NCI-H2196 (cell line): ENCODE measurements at regions not wholly inside any gene's neighbourhood (a gene's known extent, or its start where the extent isn't known, plus 50 kb on each side); places are given as distances from the start of the nearest gene placed in this dataset.
"Not testable (repeated sequence)": the region's sequence is repeated elsewhere in the genome, so short reads cannot be mapped to it uniquely, and the experiment has no call there.

Source experiments
- DNase-seq: peaks from one replicate; lab custom pipeline; 2025; ENCODE audit not compliant: unreplicated experiment; lab: John Stamatoyannopoulos, UW

DNA sequence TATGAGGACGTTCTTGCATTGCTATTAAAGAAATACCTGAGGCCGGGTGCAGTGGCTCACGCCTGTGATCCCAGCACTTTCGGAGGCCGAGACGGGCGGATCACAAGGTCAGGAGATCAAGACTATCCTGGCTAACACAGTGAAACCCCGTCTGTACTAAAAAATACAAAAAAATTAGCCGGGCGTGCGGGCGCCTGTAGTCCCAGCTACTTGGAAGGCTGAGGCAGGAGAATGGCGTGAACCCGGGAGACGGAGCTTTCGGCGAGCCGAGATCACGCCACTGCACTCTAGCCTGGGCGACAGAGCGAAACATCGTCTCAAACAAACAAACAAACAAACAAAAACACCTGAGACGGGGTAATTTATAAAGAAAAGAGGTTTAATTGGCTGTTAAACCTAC is 674.0 kb downstream of the BRINP1 start:
- not testable (repeated sequence) for DNase-seq

- DNase-seq, result no peak
Observed at GRCh38 chr9:118701985-118702384, 667.2 kb downstream of the BRINP1 start.

GRCh38 chr9:118711843-118712242 is 657.4 kb downstream of the BRINP1 start:
- no peak for DNase-seq

GRCh38 chr9:118721276-118721675 is 648.0 kb downstream of the BRINP1 start:
- DNase-seq, result no peak

- no peak for DNase-seq
Observed at GRCh38 chr9:118721923-118722322, 647.3 kb downstream of the BRINP1 start.

DNA sequence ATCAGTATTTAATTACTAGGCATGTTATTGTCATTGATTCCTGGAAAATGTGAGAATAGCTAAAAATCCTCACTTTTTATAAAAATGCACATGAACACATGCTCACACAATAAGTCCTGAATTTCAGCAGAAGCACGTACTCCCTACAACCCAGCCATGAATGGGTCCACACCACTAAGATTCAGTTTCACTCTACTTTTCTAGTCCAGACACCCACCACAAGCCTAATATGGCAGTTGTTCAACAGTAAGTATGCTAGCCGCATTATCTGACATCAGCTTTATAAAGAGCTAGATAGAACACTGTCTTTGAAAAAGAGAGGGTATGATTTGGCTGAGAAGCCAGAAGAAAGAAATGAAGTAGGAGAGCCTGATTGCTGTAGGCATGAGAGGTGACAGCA is 639.3 kb downstream of the BRINP1 start:
- no peak for DNase-seq

DNA sequence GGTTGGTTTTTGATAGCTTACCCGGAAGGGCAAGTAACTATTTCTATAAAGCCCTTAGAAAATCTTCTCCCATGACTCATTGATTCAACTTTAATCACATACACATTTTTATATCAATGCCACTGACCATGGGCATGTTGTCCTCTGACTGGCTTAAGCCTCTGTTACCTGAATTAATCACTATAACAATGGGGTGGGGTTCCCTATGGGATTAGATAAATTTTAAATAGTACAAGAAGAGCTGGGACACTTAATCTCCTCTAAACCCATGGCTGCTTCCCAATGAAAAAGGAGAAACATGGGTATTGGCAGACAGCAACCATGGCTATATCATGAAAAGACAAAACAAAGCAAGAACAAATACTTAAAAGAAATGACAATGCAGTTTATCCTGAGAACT is 636.2 kb downstream of the BRINP1 start:
- DNase-seq, result no peak

DNA sequence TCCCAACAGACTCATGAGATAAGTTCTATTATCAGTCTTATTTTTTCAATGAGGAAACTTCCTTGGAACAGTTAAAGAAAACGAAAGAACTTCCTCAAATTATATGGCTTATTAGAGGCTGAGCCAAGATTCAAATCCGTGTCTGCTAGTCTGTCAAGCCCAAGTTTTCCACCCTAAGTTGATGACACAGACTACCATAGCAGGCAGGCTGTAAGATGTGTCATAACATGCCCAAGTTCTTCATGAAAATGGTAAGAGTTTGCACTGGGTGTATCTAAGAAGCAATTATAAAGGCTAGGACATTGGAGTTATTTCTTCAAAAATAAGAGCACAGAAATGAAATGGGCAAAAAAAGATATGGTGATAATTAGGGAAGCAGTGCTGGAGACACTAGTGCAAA is 634.5 kb downstream of the BRINP1 start:
- DNase-seq, result no peak

DNA sequence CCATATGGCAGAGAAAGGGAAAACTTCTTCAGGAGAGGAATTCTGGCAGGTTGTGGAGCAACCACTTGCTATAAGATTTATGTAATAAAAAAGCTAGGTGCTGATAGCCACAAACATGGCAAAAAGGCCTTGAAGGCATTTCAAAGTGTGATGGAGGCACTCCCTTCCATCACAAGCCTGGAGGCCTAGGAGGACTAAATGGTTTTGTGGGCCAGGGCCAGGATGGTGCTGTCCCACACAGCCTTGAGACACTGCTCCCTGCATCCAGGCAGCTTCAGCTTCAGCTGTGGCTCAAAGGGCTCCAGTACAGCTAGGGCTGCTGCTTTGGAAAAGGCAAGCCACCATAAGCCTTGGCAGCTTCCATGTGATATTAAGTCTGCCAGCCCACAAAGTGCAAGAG is 632.8 kb downstream of the BRINP1 start:
- DNase-seq, result no peak

- no peak for DNase-seq
Observed at GRCh38 chr9:118751077-118751847, 618.0 kb downstream of the BRINP1 start.

GRCh38 chr9:118751848-118752223 is 617.4 kb downstream of the BRINP1 start:
- no peak for DNase-seq

DNA sequence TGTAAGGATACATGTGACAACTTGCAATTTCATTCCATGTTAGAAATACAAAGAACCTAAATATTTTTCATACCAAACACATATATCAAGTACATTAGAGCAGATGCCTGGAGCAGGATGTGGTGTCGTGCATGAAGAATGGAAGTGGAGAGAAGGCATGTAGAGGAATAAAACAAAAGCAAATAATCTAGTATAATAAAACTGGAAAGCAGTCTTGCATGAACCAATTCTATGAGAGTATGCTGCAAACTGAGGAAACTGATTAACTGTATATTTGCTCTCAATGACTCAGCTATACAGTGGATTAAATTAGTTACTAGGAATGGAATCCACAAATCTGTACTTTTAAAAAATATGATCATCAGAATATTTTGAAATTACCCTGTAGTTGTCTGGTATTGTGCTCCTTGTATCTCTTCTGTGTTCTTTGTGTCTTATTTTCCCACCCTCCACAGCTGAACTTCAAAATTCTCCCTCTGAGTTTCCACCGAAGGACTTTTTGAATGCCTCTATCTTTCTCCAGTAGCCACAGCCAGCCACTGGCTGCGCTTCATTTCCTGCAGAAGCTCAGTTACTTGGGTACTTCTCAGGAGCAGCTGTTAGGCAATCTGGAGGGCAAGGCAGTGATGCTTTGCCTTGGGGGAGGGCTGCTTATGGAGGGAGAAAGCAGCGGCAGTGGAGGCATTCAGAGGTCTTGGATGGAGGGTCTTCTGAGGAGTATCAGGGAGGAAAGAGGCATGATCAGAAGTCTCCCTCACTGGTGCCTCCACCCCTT is 608.0 kb downstream of the BRINP1 start:
- no peak for DNase-seq

DNA sequence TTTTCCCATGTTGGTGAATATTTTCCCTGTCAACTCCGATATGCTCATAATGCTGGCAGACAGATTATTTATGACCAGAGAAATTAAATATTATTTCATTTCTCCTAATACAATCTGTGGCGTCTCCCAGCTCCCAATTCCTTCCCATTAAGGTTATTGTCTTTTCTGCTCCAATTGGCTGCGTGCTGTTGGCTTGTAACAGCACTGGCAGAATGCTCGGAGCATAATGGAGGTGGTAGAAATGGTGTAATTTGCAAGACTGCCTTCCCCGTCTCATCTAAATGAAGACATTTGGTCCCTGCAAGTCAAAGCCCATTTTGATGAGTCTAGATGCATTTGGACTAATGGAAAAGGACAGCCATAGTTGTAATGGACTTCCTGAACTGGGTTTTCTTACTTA is 601.7 kb downstream of the BRINP1 start:
- DNase-seq, result no peak

DNA sequence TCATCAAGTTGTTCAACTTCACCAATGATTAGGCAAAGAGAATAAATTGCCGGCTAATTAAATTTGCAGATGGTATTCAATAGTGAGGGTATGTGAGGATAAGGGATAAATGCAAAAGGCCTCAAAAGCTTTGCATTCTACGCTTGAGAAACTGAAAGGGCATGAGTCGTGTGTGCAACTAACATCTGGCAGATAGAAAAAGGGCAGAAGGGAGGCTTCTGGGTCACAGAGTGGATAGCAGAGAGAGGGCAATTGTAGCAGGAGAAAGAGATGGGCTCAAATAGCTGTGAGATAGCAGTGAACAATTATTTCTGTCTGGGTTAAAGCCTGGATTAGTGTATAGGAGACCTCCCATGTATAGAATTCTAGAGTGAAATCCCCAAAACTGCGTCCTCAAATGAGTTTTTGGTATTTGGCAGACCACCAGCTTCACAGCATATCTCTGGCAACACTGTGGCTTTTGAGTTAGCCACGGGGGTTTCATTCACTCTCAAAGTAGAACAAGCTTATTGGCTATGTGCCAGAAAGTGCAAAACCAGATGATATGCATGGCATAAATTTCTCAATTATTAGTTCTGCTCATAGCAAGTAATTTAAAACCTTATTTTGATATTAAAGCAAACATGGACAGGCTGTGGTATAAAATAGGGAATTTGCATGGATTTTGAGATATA is 586.3 kb downstream of the BRINP1 start:
- no peak for DNase-seq

DNA sequence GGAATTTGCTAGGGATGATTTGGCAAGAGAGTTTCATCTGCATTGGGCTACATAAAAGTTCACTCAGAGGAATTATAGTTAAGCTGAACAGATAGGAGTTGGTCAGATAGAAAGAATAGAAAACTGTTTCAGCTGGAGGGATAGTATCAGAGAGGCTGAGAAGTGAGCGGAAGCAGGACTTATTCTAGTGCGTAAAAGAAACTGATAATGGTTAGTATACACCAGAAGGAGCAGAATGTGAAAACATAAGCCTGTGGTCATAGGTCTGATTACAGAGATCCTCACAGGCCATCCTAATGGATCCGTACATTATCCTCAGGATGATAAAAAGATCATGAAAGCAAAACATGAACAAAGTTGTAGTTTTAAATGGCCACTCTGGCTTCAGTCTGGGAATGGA is 585.2 kb downstream of the BRINP1 start:
- DNase-seq, result no peak

DNA sequence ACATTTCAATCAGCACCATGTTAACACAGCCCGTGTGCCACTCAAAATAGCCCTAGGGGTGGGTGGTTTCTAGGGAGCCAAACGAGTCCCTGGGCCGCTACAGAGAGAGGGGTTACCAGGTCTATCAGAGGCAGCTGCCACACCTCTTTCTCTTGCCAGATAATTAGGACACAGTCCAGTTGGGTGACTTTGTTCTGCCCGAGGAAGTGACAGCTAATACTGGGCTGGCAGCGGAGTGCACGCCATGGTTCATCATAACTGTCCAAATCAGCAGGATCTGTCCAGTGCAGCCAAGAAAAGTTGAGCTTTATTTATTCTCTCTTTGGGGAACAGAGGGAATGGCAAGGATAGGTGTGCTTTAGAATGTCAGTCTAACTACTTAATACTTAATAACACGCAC is 583.8 kb downstream of the BRINP1 start:
- DNase-seq, result no peak

- no peak for DNase-seq
Observed at GRCh38 chr9:118786877-118787276, 582.4 kb downstream of the BRINP1 start.

GRCh38 chr9:118809160-118809625 is 560.0 kb downstream of the BRINP1 start:
- DNase-seq, result no peak

- DNase-seq, result peak; percentile 13
Observed at GRCh38 chr9:118829334-118829733, 539.9 kb downstream of the BRINP1 start.

GRCh38 chr9:118832371-118832770 is 536.9 kb downstream of the BRINP1 start:
- DNase-seq, result no peak

DNA sequence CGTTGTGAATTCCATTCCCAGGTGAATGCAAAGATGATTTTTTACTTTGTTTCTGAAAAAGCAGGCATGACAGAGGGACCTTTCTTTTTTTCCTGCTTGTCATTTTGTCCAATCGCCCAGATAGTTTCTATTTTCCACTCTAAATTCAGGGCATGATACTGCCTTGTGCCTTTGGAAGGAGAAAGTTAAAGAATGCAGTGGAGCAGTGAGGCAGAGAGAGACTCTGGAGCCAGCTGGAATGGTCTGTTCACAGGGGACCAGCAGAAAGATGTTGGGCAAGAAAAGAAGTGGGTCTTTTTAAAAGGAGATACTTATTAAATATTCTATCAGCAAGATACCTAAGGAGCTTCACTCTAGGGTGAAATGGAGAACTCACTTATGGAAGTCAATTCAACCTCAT is 532.3 kb downstream of the BRINP1 start:
- DNase-seq, result no peak

GRCh38 chr9:118871531-118871930 is 497.7 kb downstream of the BRINP1 start:
- no peak for DNase-seq
